PC-9 (cell line): ENCODE measurements at regions not wholly inside any gene's neighbourhood (a gene's known extent, or its start where the extent isn't known, plus 50 kb on each side); places are given as distances from the start of the nearest gene placed in this dataset.

Experiments
- BruUV-seq: library from RNA; stranded (reverse); fragments of 400-500 nt; replicated peaks from 2 replicates; lab custom pipeline; 2021; lab: Mats Ljungman, UMichigan
- CTCF ChIA-PET: fragments of 300-600 bp; sonication (Branson Sonifier 250); formaldehyde crosslinking; loops from one replicate; lab custom pipeline; 2022; ENCODE audit warnings: antibody characterized with exemption; lab: Charles Lee
- POLR2A ChIA-PET: fragments of 300-600 bp; sonication (Branson Sonifier 250); formaldehyde crosslinking; loops from one replicate; lab custom pipeline; 2022; ENCODE audit warnings: antibody characterized with exemption; ENCODE audit not compliant: unreplicated experiment; lab: Charles Lee
- DNase-seq, 2 experiments: peaks; one replicate each; pipeline versions ENCODE4 v3.0.0 to v3.0.0-alpha.2; 2015 to 2022; ENCODE audit warnings: mixed read lengths in 1 of 2
- H2AFZ ChIP-seq: fragments of 200-600 bp; sonication (generic); 2 replicates; pipeline ENCODE4 v1.8.1; 2017; ENCODE audit warnings: antibody characterized with exemption
- H3F3A ChIP-seq: fragments of 200-600 bp; sonication (generic); 2 replicates; pipeline ENCODE4 v1.8.1; 2017; ENCODE audit warnings: antibody characterized with exemption, mild to moderate bottlenecking, low read depth; ENCODE audit not compliant: insufficient read depth
- H3K27ac ChIP-seq: fragments of 200-600 bp; sonication (generic); 2 replicates; pipeline ENCODE4 v1.6.1; 2016; ENCODE audit warnings: mixed run types
- H3K27me3 ChIP-seq: fragments of 200-600 bp; sonication (generic); 2 replicates; pipeline ENCODE4 v1.6.1; 2016; ENCODE audit warnings: low read depth, mixed run types; ENCODE audit not compliant: insufficient read depth
- H3K36me3 ChIP-seq: fragments of 200-600 bp; sonication (generic); 2 replicates; pipeline ENCODE4 v1.6.1; 2016; ENCODE audit warnings: low read depth, mixed run types
- H3K4me1 ChIP-seq: fragments of 200-600 bp; sonication (generic); replicated peaks from 2 replicates; pipeline ENCODE4 v1.6.1; 2016; ENCODE audit warnings: mixed run types; ENCODE audit not compliant: insufficient read depth
- H3K4me2 ChIP-seq: fragments of 200-600 bp; sonication (generic); 2 replicates; pipeline ENCODE4 v1.6.1; 2017; ENCODE audit warnings: mixed run types
- H3K4me3 ChIP-seq: fragments of 200-600 bp; sonication (generic); 2 replicates; pipeline ENCODE4 v1.6.1; 2016; ENCODE audit warnings: mixed run types
- H3K79me2 ChIP-seq: fragments of 200-600 bp; sonication (generic); 2 replicates; pipeline ENCODE4 v1.6.1; 2017; ENCODE audit warnings: low read depth, mixed run types
- H3K9me2 ChIP-seq: fragments of 200-600 bp; sonication (generic); 2 replicates; pipeline ENCODE4 v1.8.1; 2017; ENCODE audit warnings: mild to moderate bottlenecking; ENCODE audit not compliant: insufficient read depth
- H3K9me3 ChIP-seq: fragments of 200-600 bp; sonication (generic); 2 replicates; pipeline ENCODE4 v1.8.1; 2016; ENCODE audit warnings: low read depth; ENCODE audit not compliant: insufficient read depth
- H4K20me1 ChIP-seq: fragments of 200-600 bp; sonication (generic); 2 replicates; pipeline ENCODE4 v1.8.1; 2017; ENCODE audit not compliant: insufficient read depth
- CTCF ChIP-seq: fragments of 200-600 bp; sonication (generic); conservative IDR thresholded peaks from 2 replicates; pipeline ENCODE4 v1.6.1; 2017; ENCODE audit warnings: mixed run types, antibody characterized with exemption, mild to moderate bottlenecking, moderate library complexity
- EZH2 ChIP-seq: fragments of 200-600 bp; sonication (generic); IDR thresholded peaks from 2 replicates; pipeline ENCODE4 v1.8.0; 2017; ENCODE audit warnings: antibody characterized with exemption, low read depth
- intact Hi-C: fragments of 100-400 bp; cut with micrococcal nuclease; formaldehyde crosslinking; loops from one replicate; pipeline ENCODE4 v1.10.0; 2022; ENCODE audit not compliant: unreplicated experiment

GRCh38 chr4:129218897-129219296 lies 122.9 kb downstream of the C4orf33 start:
- intact Hi-C loops, result no loop called here
- CTCF ChIA-PET, result no interaction called here

DNA sequence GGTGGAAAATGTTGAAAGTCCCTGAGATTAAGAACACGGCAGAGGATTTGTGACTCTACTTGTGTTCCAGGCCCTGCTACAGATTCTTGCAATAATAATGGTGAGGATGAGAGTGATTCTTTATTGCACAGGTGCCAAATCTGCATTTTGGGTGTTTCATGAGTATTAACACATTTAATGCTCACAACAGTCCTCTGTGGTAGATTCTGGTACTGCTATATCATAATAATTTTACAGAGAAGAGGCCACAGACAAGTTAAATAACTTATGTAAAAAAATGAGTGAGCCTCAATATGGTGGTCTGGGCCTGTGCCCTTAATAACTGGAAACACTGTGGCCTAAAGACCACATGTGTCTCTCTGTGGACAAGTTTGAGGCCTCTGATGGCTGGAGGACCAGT lies 124.3 kb downstream of the C4orf33 start:
- no peaks in the 10 kb centered on the region for H3K79me2 ChIP-seq
- no peaks in the 10 kb centered on the region for H3K27me3 ChIP-seq
- BruUV-seq, result no TSS peak
- no peak for DNase-seq
- intact Hi-C loops, result loop anchor here (10.0 kb wide), 1 partner anchor 1705 kb away; no protein-coding TSS in a partner anchor
- ChIA-PET CTCF (no interaction called here), POLR2A (no interaction called here)
- no peaks in the 10 kb centered on the region for H4K20me1 ChIP-seq
- no peaks in the 10 kb centered on the region for H3K9me2 ChIP-seq
- H3K4me2 ChIP-seq, result no peak overlapping the region
- H3K4me1 ChIP-seq, result no peaks in the 10 kb centered on the region
- no peaks in the 10 kb centered on the region for H3K36me3 ChIP-seq
- H3F3A ChIP-seq, result no peaks in the 10 kb centered on the region
- TF ChIP-seq CTCF, result no peak
- H3K4me3 ChIP-seq, result no peak overlapping the region
- H3K9me3 ChIP-seq, result no peaks in the 10 kb centered on the region
- H2AFZ ChIP-seq, result no peak overlapping the region
- no peak overlapping the region for H3K27ac ChIP-seq

More at GRCh38 chr4:129218897-129219296, 122.9 kb downstream of the C4orf33 start:
- no peak for DNase-seq
- no peak overlapping the region for H3K4me2 ChIP-seq
- H3K27me3 ChIP-seq, result no peaks in the 10 kb centered on the region
- no peaks in the 10 kb centered on the region for H3K4me1 ChIP-seq
- H3K27ac ChIP-seq, result no peak overlapping the region
- no peaks in the 10 kb centered on the region for H3K9me3 ChIP-seq
- TF ChIP-seq CTCF (no peak), EZH2 (no peak)
- POLR2A ChIA-PET, result no interaction called here
- H3K9me2 ChIP-seq, result no peaks in the 10 kb centered on the region
- no peaks in the 10 kb centered on the region for H4K20me1 ChIP-seq
- no peak overlapping the region for H3K4me3 ChIP-seq
- no peaks in the 10 kb centered on the region for H3K79me2 ChIP-seq
- BruUV-seq, result no TSS peak
- H3K36me3 ChIP-seq, result no peaks in the 10 kb centered on the region
- no peaks in the 10 kb centered on the region for H3F3A ChIP-seq
- H2AFZ ChIP-seq, result no peak overlapping the region

DNA sequence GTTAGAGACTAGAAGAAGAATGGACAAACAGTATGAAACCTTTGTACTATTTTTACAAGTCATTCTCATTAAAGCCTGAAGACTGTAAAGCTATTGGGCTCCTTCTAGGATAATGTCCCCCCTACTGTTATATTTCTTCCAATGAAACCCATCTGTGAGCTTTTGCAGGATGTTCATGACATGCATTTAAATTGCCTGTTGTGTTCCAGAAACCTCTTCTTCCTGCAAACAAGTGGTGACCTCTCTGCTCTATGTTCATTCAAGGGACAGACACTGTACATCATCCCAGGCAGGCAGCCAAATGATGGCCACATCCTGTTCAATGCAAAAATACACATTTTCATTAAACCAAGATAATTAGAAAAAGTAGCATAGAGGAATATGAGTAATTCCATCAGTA lies 128.0 kb downstream of the C4orf33 start:
- no peaks in the 10 kb centered on the region for H3F3A ChIP-seq
- no peaks in the 10 kb centered on the region for H3K9me2 ChIP-seq
- no peak overlapping the region for H3K4me3 ChIP-seq
- no peaks in the 10 kb centered on the region for H3K27me3 ChIP-seq
- H3K4me1 ChIP-seq, result no peaks in the 10 kb centered on the region
- no peak for TF ChIP-seq EZH2
- TF ChIP-seq CTCF, result no peak
- no peaks in the 10 kb centered on the region for H3K9me3 ChIP-seq
- BruUV-seq, result no TSS peak
- CTCF ChIA-PET, result no interaction called here
- H3K4me2 ChIP-seq, result no peak overlapping the region
- no peaks in the 10 kb centered on the region for H3K36me3 ChIP-seq
- H4K20me1 ChIP-seq, result no peaks in the 10 kb centered on the region
- no peak overlapping the region for H3K27ac ChIP-seq
- no peak for DNase-seq
- intact Hi-C loops, result loop anchor here (10.0 kb wide), 1 partner anchor 1709 kb away; no protein-coding TSS in a partner anchor
- POLR2A ChIA-PET, result no interaction called here
- H2AFZ ChIP-seq, result no peak overlapping the region
- no peaks in the 10 kb centered on the region for H3K79me2 ChIP-seq
